Embryonic facial prominence (tissue), 1 donor: ENCODE measurements at regions not wholly inside any gene's neighbourhood (a gene's known extent, or its start where the extent isn't known, plus 50 kb on each side); places are given as distances from the start of the nearest gene placed in this dataset.
"Not testable (repeated sequence)": the region's sequence is repeated elsewhere in the genome, so short reads cannot be mapped to it uniquely, and the experiment has no call there.

Experiments used
- DNase-seq: peaks from one replicate; pipeline ENCODE4 v3.0.0-alpha.2; 2016; ENCODE audit errors: extremely low spot score

DNA sequence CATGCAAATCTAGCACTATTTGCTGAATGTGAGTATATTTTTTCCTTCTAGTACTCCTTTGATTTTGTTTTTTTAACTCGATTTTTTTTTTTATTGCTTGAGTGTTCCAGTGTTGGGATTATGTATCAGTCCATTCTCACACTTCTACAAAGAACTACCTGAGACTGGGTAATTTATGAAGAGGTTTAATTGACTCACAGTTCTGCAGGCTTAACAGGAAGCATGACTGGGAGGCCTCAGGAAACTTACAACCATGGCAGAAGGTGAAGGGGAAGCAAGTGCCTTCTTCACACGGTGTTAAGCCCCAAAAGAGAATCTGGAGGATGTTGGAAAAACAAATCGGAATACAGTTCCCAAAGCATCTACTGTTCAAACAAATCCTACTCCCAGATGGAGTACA, 69.1 kb downstream of the ZNF518B start:
- DNase-seq, result not testable (repeated sequence)

DNA sequence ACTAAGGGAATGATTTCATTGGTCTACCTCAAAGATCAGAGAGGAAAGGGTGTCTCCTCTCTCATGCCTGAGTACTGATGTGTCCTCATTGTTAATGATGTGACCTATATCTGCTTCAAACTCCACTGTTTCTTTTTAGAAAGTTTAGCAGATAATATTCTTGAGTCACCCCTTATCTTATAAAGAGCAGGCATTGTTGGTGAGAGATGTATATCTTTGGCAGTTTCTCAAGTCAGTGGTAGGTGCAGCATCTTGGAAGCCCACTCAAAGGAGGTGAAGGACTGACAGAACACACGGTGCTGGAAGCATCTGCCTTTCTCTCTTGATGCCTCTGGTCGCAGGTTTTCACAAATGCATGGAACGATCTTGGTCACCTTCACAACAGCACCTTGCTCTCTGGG, 71.2 kb downstream of the ZNF518B start:
- no peak for DNase-seq

DNA sequence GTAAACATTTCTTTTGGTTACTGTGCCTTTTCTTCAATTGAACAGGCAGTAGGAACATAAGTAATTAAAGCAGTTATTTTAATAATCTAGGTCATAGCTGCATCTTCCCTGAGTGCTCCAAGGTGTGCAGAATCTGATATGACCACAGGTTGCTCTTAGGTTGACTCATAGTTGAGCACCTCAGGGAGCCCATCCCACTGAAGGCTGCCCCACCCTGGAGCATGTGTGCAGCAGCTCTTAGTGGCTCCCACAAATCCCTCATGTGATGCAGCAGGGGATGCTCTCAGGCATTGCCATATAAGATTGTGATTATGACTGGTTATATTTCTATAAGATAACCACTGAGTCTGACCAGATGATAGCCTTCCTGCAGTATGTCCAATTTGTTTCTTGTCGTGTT, 72.3 kb downstream of the ZNF518B start:
- DNase-seq, result no peak

DNA sequence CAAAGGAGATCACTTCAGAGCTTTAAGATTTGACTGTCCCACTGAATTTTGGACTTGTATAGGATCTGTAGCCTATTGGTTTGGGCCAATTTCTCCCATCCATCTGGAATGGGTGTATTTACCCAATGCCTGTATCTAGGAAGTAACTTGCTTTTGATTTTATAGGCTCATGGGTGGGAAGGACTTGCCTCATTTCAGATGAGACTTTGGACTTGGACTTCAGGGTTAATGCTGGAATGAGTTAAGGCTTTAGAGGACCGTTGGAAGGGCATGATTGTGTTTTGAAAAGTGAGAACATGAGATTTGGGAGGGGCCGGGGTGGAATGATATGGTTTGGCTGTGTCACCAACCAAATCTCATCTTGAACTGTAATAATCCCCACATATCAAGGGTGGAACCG, 73.8 kb downstream of the ZNF518B start:
- DNase-seq, result no peak

DNA sequence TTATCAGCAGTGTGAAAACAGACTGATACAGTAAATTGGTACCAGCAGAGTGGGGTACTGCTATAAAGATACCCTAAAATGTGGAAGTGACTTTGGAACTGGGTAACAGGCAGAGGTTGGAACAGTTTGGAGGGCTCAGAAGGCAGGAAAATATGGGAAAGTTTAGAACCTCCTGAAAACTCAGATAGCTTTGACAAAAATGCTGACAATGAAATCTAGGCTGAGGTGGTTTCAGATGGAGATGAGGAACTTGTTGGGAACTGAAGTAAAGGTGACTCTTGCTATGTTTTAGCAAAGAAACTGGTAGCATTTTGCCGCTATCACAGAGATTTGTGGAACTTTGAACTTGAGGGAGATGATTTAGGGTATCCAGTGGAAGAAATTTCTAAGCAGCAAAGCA, 75.1 kb downstream of the ZNF518B start:
- DNase-seq, result not testable (repeated sequence)

DNA sequence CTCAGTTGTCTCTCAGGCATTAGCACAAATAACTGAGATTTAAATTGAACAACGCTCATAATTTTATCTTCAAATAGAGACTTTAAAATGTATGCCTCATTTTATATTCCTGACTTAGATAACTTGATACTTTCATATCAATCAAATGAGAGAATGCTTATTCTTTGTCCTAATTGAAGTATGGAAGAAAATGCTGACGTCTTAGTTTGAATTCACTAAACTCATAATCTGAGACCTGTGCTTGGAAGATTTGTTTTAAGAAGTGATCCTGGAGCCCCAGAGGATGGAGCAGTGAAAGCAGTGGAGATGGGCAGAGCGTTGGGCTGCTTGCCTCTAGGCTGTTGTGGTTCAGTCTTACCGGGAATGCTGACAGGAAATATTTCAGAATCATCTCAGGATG, 76.1 kb downstream of the ZNF518B start:
- DNase-seq, result no peak

DNA sequence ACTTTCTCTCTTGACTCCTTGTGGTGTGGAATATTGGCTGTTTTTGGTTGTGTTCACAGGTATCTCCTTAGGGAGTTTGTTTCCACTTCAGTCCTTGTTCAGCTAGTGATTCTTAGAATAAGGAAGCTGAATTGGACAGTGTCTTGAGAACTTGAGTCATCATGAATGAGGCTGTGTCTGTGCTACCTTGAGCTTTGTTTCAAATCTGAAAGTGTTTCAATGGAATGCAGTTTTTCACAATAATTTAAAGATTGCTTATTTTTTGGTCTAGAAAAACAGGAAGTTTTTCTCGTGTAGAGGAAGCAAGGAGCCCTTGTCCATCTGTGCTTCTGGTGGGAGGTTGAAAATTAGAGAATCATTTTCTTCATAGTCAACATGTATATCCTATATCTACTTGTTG, 76.5 kb downstream of the ZNF518B start:
- no peak for DNase-seq

DNA sequence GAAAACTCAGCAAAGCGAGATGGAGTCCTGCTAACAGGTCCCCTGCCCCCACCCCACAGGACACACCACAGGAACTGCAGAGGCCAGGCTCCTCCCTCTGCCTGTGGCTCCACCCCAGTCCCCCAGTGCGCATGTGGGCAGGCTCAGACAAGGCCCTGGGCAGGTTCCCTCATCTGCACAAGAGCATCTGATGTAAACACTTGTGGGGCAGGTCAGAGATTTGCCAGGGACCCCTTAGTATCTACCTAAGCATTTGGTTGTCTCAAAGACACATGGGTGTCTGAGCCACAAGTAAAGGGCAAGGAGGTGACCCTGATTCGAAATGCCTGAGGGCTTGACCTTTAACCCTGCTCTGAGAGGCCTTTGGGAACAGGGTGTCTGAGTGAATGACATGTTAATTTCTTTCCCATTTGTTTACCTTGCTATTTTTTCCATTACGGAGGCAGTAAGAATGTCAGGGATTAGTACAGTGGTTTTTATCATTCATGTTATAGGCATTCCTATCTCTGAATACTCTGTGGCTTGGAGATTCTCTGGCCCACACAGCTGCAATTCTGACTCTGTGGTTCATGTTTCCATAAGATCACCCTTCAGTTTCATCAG, 85.3 kb downstream of the ZNF518B start:
- no peak for DNase-seq

DNA sequence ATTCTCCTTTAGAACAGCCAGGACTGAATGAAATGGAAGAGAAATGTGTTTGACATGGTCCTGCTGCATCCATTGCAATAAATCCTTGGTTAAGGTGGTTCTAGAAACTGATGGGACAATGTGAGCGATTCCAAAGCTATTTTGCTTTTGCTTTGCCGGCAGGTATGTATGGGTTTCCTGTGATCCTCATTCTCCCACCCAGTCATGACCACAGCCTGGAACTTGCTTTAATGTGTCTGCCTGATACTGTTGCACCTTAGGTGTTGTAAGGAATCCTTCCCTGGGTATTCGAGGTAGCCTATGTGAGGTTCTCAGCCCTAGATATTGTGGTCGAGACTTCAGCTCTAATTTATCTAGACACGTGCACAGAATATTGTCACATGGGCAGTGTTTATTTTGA, 86.1 kb downstream of the ZNF518B start:
- DNase-seq, result no peak

DNA sequence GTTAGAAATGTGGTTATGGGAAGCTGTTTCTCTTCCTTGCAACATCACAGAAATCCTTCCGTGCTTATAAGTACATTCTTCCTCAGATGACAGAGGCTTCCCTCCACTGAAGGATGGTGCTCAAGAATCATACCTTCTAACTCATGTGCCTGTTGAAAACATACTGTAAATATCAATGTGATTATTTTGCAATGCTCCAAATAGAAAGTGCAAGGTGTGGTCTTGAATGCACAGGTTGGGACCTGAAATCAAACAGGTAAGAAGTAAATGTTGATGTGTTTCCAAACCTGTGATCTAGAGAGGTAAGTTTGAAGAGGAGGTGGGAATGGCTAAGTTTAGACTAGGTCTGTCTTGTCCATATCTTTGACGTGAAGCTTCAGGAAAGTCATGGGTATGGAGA, 87.7 kb downstream of the ZNF518B start:
- DNase-seq, result no peak

DNA sequence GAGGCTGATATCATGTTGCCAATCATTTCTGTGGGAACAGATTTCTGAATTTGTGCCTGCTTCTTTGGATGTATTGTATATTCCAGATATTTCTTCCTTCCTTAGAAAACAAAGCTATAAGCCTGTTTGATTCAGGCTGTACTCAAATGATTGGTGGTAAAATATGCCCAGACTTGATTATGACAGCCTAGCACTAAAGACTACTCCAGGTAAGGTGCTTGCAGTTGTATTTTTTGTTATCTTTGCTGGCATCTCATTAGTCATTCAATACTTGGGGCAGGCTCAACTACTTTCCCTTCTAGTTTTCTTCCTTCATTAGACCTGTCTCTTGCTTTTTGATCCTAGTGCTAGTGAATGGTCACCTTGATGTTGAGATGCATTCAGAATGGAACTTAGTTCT, 90.6 kb downstream of the ZNF518B start:
- DNase-seq, result no peak

DNA sequence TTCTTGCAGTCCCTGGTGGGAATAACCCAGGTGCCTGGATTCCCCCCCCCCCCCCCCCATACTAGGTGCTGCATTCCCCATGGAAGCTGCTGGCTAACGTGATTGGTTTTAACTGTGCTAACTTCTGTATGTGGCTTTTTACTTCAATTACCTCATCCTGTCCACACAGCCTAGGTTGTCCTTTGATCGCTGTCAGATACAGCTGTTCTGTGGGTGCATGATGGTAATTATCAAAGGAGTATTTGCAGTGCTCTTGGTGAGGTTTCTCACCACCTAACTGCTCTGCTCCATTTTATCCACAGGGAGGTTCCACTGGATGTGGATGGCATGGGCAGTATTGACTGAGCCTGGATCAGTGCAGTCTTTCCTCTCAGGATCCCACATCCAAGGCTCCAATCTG, 93.0 kb downstream of the ZNF518B start:
- no peak for DNase-seq

DNA sequence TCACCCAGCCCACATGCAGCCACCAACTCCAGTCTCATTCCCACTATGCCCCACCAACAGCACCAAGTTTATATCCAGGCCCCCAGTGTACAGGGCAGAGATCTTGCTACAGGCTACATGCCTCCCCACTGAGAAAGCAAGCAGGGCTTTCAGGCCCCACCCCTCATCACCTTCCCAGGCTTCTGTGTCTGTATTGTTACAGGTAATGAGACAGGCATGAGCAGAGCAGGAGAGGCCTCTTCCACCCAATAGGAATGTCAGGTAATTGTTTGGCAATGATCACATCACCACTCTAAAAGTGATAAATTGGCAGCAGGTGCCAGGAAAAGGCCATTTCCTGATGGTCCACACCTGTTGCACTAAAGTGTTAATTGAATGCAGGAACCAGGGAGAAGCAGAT, 102.5 kb downstream of the ZNF518B start:
- no peak for DNase-seq

DNA sequence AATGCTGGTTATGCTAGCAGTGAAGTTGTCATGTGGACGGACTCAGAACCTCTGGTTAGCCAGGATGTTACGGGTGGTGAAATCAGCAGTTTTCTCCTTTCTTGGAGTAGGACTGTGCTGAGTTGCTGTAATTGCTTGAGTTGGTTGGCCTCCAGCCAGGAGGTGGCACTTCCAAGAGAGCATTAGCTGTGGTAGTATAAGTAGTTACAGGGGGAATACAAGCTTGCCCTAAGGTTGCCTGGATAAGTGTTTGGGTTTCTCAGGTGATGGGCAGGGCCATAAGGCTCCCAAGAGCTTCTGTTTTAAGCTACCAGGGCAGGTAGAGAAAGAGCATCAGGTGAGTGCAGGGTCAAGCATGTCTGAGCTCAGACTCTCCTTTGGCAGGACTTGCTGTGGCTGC, 103.0 kb downstream of the ZNF518B start:
- no peak for DNase-seq

DNA sequence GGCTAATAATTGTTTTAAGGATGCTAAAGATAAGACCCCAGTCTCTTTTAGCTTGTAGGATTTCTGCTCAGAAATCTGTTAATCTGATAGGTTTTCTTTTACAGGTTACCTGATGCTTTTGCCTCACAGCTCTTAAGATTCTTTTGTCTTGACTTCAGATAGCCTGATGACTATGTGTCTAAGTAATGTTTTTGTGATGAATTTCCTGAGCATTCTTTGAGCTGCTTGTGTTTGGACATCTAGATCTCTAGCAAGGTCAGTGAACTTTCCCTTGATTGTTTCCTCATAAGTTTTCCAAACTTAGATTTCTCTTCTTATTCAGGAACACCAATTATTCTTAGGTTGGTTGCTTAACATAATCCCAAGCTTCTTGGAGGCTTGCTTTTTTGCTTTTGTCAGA, 104.1 kb downstream of the ZNF518B start:
- no peak for DNase-seq

DNA sequence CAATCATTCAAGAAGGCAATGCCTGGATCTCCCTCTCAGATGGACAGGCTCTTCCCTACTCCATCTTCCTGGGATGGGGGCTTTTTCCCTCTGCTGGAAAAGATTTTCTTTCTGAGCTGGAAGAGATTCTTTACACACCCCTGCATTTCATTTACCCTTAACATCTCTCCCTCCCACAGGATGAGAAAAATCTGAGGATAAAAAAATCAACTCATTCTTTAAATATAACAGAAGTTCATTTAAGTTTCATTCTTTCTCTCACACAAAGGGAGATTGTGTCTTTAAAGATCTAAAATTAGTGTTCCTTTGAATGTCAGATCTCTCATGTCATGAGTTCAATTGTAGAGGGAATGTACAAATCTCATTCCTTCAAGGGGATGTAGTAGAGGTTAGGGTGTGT, 109.0 kb downstream of the ZNF518B start:
- DNase-seq, result no peak

DNA sequence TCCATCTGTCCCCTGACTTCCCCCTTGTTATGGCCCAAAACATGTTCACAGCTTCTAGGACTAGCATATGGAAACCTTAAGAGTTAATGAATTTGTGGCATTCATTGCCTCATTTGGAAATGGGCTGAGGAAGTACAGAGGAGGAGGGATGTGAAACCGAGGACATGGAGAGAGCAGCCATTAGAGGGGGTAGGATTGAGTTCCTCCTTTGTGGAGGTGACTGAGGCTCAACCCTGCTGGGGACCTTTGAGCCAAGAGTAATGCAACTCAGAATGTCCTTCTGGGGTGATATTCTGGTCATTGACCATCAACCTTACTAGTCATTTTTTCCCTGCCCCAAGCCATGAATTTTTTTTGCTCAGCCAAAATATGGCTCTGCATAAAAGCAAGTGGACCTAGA, 109.4 kb downstream of the ZNF518B start:
- no peak for DNase-seq

DNA sequence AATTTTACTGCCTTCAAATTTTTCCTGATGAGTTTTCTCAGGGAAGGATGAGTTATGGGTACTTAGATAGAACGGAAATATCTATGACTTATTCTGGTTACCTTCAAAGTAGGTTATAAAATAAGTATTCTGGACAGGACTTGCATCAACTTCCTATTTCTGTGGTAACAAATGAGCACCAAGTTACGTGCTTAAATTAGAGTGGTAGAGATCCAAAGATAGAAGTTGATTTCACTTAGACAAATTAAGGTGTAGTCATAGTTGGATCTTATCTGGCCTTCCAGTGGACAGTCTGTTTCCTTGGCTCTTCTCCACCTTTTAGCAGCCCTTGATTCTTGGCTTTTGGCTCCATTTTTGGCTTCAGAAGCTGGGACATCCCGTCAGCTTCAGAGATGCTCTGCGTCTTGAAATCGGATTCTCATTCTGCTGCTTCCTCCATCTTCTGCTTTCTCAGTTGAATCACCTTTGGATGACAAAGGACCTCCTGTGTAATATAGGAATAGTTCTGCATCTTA, 109.9 kb downstream of the ZNF518B start:
- DNase-seq, result no peak

DNA sequence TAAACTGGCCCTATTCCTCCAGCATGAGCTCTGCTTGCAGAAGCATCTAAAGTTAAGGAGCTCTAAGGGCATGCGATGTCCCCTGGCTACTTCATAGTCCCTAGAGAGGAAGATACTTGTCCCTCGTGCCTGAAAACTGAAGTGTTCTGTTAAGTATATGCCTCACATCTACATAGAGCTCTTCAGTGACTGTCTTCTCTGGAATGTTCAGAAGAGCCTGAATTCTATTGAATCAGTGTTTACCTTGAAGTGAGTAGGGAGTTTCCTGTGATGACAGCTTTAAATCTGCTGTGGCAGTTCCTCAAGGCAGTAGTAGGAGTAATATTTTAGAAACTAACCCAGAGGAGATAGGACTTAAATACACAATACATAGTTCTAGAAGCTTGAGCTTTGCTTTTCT, 111.2 kb downstream of the ZNF518B start:
- no peak for DNase-seq

DNA sequence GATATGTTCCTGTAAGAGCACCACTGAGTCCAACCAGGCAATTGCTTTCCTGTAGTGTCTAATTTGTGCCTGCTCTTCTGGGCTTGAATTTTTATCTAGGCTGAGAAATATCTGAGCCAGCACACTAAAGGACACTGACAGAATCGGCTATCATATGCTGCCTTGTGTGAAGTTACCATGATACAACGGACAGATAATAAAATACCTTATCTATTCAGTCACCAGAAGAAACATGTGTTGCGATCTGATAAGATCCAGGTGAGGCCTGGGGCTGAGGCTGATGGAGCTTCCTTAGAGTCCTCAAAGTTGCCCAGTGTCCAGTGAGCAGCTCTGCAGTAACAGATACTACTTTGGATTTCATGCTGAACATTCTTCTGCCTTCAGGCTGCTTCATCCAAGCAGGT, 111.8 kb downstream of the ZNF518B start:
- DNase-seq, result no peak

DNA sequence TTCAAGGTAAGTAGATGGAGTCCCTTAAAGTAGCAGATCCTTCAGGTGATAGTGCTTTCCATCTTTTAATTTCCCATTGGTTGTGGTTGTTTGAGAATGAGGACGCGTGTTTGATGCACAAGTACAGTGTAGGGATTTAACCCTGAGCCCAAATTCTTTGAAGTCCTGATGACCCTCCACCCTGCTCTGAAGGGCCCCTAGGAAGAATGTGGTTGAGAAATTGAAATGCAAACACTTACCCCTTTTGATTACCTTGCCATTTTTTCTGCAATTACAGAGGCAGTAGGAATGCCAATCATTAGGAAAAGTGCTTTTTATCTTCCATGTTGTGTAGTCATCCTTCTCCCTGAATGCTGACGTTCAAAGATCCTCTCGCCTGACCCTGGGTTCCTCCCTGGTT, 112.4 kb downstream of the ZNF518B start:
- DNase-seq, result no peak

DNA sequence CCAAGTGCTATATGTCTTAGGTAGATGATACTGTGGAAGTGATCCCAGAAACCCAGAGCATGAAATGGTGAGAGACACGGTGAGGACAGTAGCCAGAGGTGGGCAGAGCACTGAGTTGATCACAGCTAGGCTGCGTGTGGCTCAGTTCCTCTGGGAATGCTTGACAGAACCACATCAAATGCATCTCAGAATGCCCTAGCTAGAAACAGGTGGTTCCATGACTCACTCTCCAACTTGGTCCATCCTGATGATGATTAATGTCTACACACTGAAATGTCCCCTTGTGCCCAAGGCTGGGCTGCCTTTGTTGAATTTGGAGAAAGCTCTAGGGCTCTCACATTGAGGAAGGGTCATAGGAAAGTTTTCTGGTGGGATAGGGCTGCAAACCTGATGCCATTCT, 113.6 kb downstream of the ZNF518B start:
- DNase-seq, result no peak

DNA sequence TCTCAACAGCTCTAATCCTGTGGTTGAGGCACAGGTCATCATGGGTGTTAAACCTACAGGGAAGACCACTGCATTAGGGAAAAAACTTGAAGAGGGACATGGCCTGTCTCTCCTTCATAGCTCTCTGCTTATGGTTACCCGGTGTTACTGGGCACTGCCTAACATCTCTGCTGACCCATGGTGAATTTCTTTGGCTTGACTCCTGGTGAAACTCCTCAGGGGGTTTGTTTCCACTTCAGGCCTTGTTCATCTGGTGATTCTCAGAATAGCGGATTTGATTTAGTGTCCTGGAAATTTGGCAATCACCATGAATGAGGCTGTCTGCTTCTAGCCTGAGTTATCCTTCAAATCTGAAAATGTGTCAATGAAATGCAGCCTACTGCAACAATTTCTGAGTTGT, 114.4 kb downstream of the ZNF518B start:
- DNase-seq, result no peak

DNA sequence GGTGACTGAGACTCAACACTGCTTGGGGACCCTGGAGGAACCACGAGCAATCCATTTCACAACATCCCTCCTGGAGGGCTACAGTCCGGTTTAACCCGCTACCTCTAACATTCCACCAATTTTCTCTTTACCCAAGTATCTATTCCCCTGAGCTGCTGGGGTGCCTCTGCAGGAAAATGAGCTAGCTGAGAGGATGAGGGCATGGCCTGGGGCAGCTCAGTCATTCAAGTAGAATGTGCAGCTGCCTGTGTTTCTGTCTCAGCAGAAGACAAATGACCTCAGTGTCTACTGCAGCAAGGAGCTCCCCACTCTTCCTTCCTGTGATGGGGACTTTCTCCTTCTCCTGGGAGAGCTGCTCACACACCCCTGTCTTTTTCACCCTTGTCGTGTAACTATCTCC, 120.8 kb downstream of the ZNF518B start:
- DNase-seq, result no peak
